HG02642 (cell line): ENCODE measurements at regions not wholly inside any gene's neighbourhood (a gene's known extent, or its start where the extent isn't known, plus 50 kb on each side); places are given as distances from the start of the nearest gene placed in this dataset.
A peak's percentile ranks its signal among the peaks of the same experiment; 100 is the strongest.
"Not testable (repeated sequence)": the region's sequence is repeated elsewhere in the genome, so short reads cannot be mapped to it uniquely, and the experiment has no call there.

ENCODE experiments used
- ATAC-seq: cut with Tn5 transposase; IDR thresholded peaks from one replicate; pipeline ENCODE4 v1.9.1; 2021; ENCODE audit warnings: mild to moderate bottlenecking; ENCODE audit not compliant: unreplicated experiment, poor library complexity

- not testable (repeated sequence) for ATAC-seq
Measured at GRCh38 chr15:38644353-38644752, 79.7 kb upstream of the RASGRP1 start.

- no peak for ATAC-seq
Measured at GRCh38 chr15:38646716-38647115, 82.1 kb upstream of the RASGRP1 start.

GRCh38 chr15:38647683-38648082 is 83.1 kb upstream of the RASGRP1 start:
- ATAC-seq, result no peak

GRCh38 chr15:38648121-38648843 is 83.7 kb upstream of the RASGRP1 start:
- ATAC-seq, result no peak

GRCh38 chr15:38650384-38650783 is 85.8 kb upstream of the RASGRP1 start:
- no peak for ATAC-seq

GRCh38 chr15:38650936-38651327 is 86.3 kb upstream of the RASGRP1 start:
- ATAC-seq, result no peak

- peak; percentile 52 for ATAC-seq
Measured at GRCh38 chr15:38651328-38652038, 86.9 kb upstream of the RASGRP1 start.

- no peak for ATAC-seq
Measured at GRCh38 chr15:38652183-38652794, 87.7 kb upstream of the RASGRP1 start.

GRCh38 chr15:38652998-38653397 is 88.4 kb upstream of the RASGRP1 start:
- no peak for ATAC-seq

- no peak for ATAC-seq
Measured at GRCh38 chr15:38658431-38658830, 93.8 kb upstream of the RASGRP1 start.

- ATAC-seq, result no peak
Measured at GRCh38 chr15:38660738-38661137, 96.1 kb upstream of the RASGRP1 start.

GRCh38 chr15:38662033-38662802 is 97.6 kb upstream of the RASGRP1 start:
- no peak for ATAC-seq

- no peak for ATAC-seq
Measured at GRCh38 chr15:38662805-38663204, 98.2 kb upstream of the RASGRP1 start.

GRCh38 chr15:38665586-38666305 is 101.1 kb upstream of the RASGRP1 start:
- ATAC-seq, result no peak

GRCh38 chr15:38666865-38667510 is 102.4 kb upstream of the RASGRP1 start:
- ATAC-seq, result no peak

GRCh38 chr15:38667890-38668850 is 103.6 kb upstream of the RASGRP1 start:
- ATAC-seq, result no peak

- ATAC-seq, result no peak
Measured at GRCh38 chr15:38668898-38669391, 104.3 kb upstream of the RASGRP1 start.
